ENCODE measurements at regions not wholly inside any gene's neighbourhood (a gene's known extent, or its start where the extent isn't known, plus 50 kb on each side); places are given as distances from the start of the nearest gene placed in this dataset.

- Histone ChIP-seq H3K4me3 (ENCODE audit: low read depth, low read length) (no peak overlapping the region), H3K9ac (ENCODE audit: low read length) (no peak overlapping the region), H3K4me1 (ENCODE audit: control insufficient read depth, insufficient read depth, low read length) (peaks cover 6% of the 10 kb centered on the region; the same call in 1 of the 2 replicates), H3K27me3 (ENCODE audit: control insufficient read depth, insufficient read depth, low read length) (no peaks in the 10 kb centered on the region), H3K36me3 (ENCODE audit: control insufficient read depth, insufficient read depth, low read length) (no peaks in the 10 kb centered on the region), H3K27ac (ENCODE audit: low read depth, low read length) (no peak overlapping the region), H3K9me3 (ENCODE audit: control insufficient read depth, insufficient read depth, low read depth, low read length) (peaks cover 6% of the 10 kb centered on the region)
These were observed 96.5 kb upstream of the MAOA start for GRCh38 chrX:43559644-43560043.

GRCh38 chrX:43560247-43560946, 95.7 kb upstream of the MAOA start:
- H3K4me3 ChIP-seq (ENCODE audit: low read depth, low read length) = no peak overlapping the region
- peaks cover 6% of the 10 kb centered on the region for H3K9me3 ChIP-seq (ENCODE audit: control insufficient read depth, insufficient read depth, low read depth, low read length)
- no peak overlapping the region for H3K9ac ChIP-seq (ENCODE audit: low read length)
- H3K36me3 ChIP-seq (ENCODE audit: control insufficient read depth, insufficient read depth, low read length) = no peaks in the 10 kb centered on the region
- H3K27me3 ChIP-seq (ENCODE audit: control insufficient read depth, insufficient read depth, low read length) = no peaks in the 10 kb centered on the region
- H3K4me1 ChIP-seq (ENCODE audit: control insufficient read depth, insufficient read depth, low read length) = peaks cover 6% of the 10 kb centered on the region; the same call in 1 of the 2 replicates
- H3K27ac ChIP-seq (ENCODE audit: low read depth, low read length) = no peak overlapping the region

- H3K27ac ChIP-seq (ENCODE audit: low read depth, low read length) = no peak overlapping the region
- no peak overlapping the region for H3K4me3 ChIP-seq (ENCODE audit: low read depth, low read length)
- H3K4me1 ChIP-seq (ENCODE audit: control insufficient read depth, insufficient read depth, low read length) = no peaks in the 10 kb centered on the region; the same call in 1 of the 2 replicates
- peaks cover 6% of the 10 kb centered on the region for H3K9me3 ChIP-seq (ENCODE audit: control insufficient read depth, insufficient read depth, low read depth, low read length)
- H3K36me3 ChIP-seq (ENCODE audit: control insufficient read depth, insufficient read depth, low read length) = no peaks in the 10 kb centered on the region
- no peaks in the 10 kb centered on the region for H3K27me3 ChIP-seq (ENCODE audit: control insufficient read depth, insufficient read depth, low read length)
- H3K9ac ChIP-seq (ENCODE audit: low read length) = no peak overlapping the region
These were observed 93.7 kb upstream of the MAOA start for GRCh38 chrX:43562372-43562771.

- no peaks in the 10 kb centered on the region for H3K36me3 ChIP-seq (ENCODE audit: control insufficient read depth, insufficient read depth, low read length)
- peaks cover 6% of the 10 kb centered on the region for H3K9me3 ChIP-seq (ENCODE audit: control insufficient read depth, insufficient read depth, low read depth, low read length)
- no peak overlapping the region for H3K4me3 ChIP-seq (ENCODE audit: low read depth, low read length)
- H3K27ac ChIP-seq (ENCODE audit: low read depth, low read length) = no peak overlapping the region
- no peaks in the 10 kb centered on the region; the same call in 1 of the 2 replicates for H3K4me1 ChIP-seq (ENCODE audit: control insufficient read depth, insufficient read depth, low read length)
- H3K27me3 ChIP-seq (ENCODE audit: control insufficient read depth, insufficient read depth, low read length) = no peaks in the 10 kb centered on the region; the same call in 1 of the 2 replicates
- H3K9ac ChIP-seq (ENCODE audit: low read length) = no peak overlapping the region
These were observed 91.1 kb upstream of the MAOA start for GRCh38 chrX:43564953-43565352.

- Histone ChIP-seq H3K27me3 (ENCODE audit: control insufficient read depth, insufficient read depth, low read length) (no peaks in the 10 kb centered on the region; the same call in 1 of the 2 replicates), H3K36me3 (ENCODE audit: control insufficient read depth, insufficient read depth, low read length) (no peaks in the 10 kb centered on the region), H3K9me3 (ENCODE audit: control insufficient read depth, insufficient read depth, low read depth, low read length) (peaks cover 6% of the 10 kb centered on the region), H3K9ac (ENCODE audit: low read length) (no peak overlapping the region), H3K4me1 (ENCODE audit: control insufficient read depth, insufficient read depth, low read length) (no peaks in the 10 kb centered on the region), H3K4me3 (ENCODE audit: low read depth, low read length) (no peak overlapping the region), H3K27ac (ENCODE audit: low read depth, low read length) (no peak overlapping the region)
These were observed 89.9 kb upstream of the MAOA start for GRCh38 chrX:43566170-43566569.

- H3K27me3 ChIP-seq (ENCODE audit: control insufficient read depth, insufficient read depth, low read length) = no peaks in the 10 kb centered on the region
- no peaks in the 10 kb centered on the region for H3K9me3 ChIP-seq (ENCODE audit: control insufficient read depth, insufficient read depth, low read depth, low read length)
- H3K27ac ChIP-seq (ENCODE audit: low read depth, low read length) = no peak overlapping the region
- H3K4me3 ChIP-seq (ENCODE audit: low read depth, low read length) = no peak overlapping the region
- no peak overlapping the region for H3K9ac ChIP-seq (ENCODE audit: low read length)
- H3K36me3 ChIP-seq (ENCODE audit: control insufficient read depth, insufficient read depth, low read length) = no peaks in the 10 kb centered on the region
- no peaks in the 10 kb centered on the region for H3K4me1 ChIP-seq (ENCODE audit: control insufficient read depth, insufficient read depth, low read length)
These were observed 82.6 kb upstream of the MAOA start for GRCh38 chrX:43573441-43574015.

GRCh38 chrX:43580621-43581020, 75.5 kb upstream of the MAOA start:
- Histone ChIP-seq H3K27ac (ENCODE audit: low read depth, low read length) (no peak overlapping the region), H3K4me1 (ENCODE audit: control insufficient read depth, insufficient read depth, low read length) (no peaks in the 10 kb centered on the region), H3K9ac (ENCODE audit: low read length) (no peak overlapping the region), H3K9me3 (ENCODE audit: control insufficient read depth, insufficient read depth, low read depth, low read length) (no peaks in the 10 kb centered on the region), H3K4me3 (ENCODE audit: low read depth, low read length) (no peak overlapping the region), H3K27me3 (ENCODE audit: control insufficient read depth, insufficient read depth, low read length) (no peaks in the 10 kb centered on the region), H3K36me3 (ENCODE audit: control insufficient read depth, insufficient read depth, low read length) (no peaks in the 10 kb centered on the region)

- Histone ChIP-seq H3K27ac (ENCODE audit: low read depth, low read length) (no peak overlapping the region), H3K36me3 (ENCODE audit: control insufficient read depth, insufficient read depth, low read length) (no peaks in the 10 kb centered on the region), H3K9me3 (ENCODE audit: control insufficient read depth, insufficient read depth, low read depth, low read length) (no peaks in the 10 kb centered on the region), H3K9ac (ENCODE audit: low read length) (no peak overlapping the region), H3K4me3 (ENCODE audit: low read depth, low read length) (no peak overlapping the region), H3K4me1 (ENCODE audit: control insufficient read depth, insufficient read depth, low read length) (no peaks in the 10 kb centered on the region), H3K27me3 (ENCODE audit: control insufficient read depth, insufficient read depth, low read length) (no peaks in the 10 kb centered on the region)
These were observed 74.9 kb upstream of the MAOA start for GRCh38 chrX:43581167-43581566.

- Histone ChIP-seq H3K4me3 (ENCODE audit: low read depth, low read length) (no peak overlapping the region), H3K36me3 (ENCODE audit: control insufficient read depth, insufficient read depth, low read length) (no peaks in the 10 kb centered on the region), H3K9ac (ENCODE audit: low read length) (no peak overlapping the region), H3K9me3 (ENCODE audit: control insufficient read depth, insufficient read depth, low read depth, low read length) (no peaks in the 10 kb centered on the region), H3K27ac (ENCODE audit: low read depth, low read length) (no peak overlapping the region), H3K4me1 (ENCODE audit: control insufficient read depth, insufficient read depth, low read length) (no peaks in the 10 kb centered on the region), H3K27me3 (ENCODE audit: control insufficient read depth, insufficient read depth, low read length) (no peaks in the 10 kb centered on the region)
These were observed 74.1 kb upstream of the MAOA start for GRCh38 chrX:43581888-43582539.

GRCh38 chrX:43582540-43582913, 73.6 kb upstream of the MAOA start:
- Histone ChIP-seq H3K4me3 (ENCODE audit: low read depth, low read length) (no peak overlapping the region), H3K36me3 (ENCODE audit: control insufficient read depth, insufficient read depth, low read length) (no peaks in the 10 kb centered on the region), H3K9me3 (ENCODE audit: control insufficient read depth, insufficient read depth, low read depth, low read length) (no peaks in the 10 kb centered on the region), H3K27ac (ENCODE audit: low read depth, low read length) (no peak overlapping the region), H3K4me1 (ENCODE audit: control insufficient read depth, insufficient read depth, low read length) (no peaks in the 10 kb centered on the region), H3K9ac (ENCODE audit: low read length) (no peak overlapping the region), H3K27me3 (ENCODE audit: control insufficient read depth, insufficient read depth, low read length) (no peaks in the 10 kb centered on the region)

- Histone ChIP-seq H3K27me3 (ENCODE audit: control insufficient read depth, insufficient read depth, low read length) (no peaks in the 10 kb centered on the region), H3K36me3 (ENCODE audit: control insufficient read depth, insufficient read depth, low read length) (no peaks in the 10 kb centered on the region), H3K9me3 (ENCODE audit: control insufficient read depth, insufficient read depth, low read depth, low read length) (no peaks in the 10 kb centered on the region), H3K4me3 (ENCODE audit: low read depth, low read length) (no peak overlapping the region), H3K27ac (ENCODE audit: low read depth, low read length) (no peak overlapping the region), H3K9ac (ENCODE audit: low read length) (no peak overlapping the region), H3K4me1 (ENCODE audit: control insufficient read depth, insufficient read depth, low read length) (no peaks in the 10 kb centered on the region)
These were observed 70.2 kb upstream of the MAOA start for GRCh38 chrX:43585922-43586321.
